SIG-M5 treated with dmso at 0.1 percent for 504 hours (cell line): ENCODE measurements at regions not wholly inside any gene's neighbourhood (a gene's known extent, or its start where the extent isn't known, plus 50 kb on each side); places are given as distances from the start of the nearest gene placed in this dataset.
"Not testable (repeated sequence)": the region's sequence is repeated elsewhere in the genome, so short reads cannot be mapped to it uniquely, and the experiment has no call there.

Source experiments
- DNase-seq: peaks from one replicate; lab custom pipeline; 2025; ENCODE audit not compliant: unreplicated experiment; lab: John Stamatoyannopoulos, UW

- no peak for DNase-seq
These were observed 68.4 kb upstream of the SSBP3 start for GRCh38 chr1:54474310-54475251.

- no peak for DNase-seq
These were observed 65.4 kb upstream of the SSBP3 start for GRCh38 chr1:54471588-54471987.

- not testable (repeated sequence) for DNase-seq
These were observed 63.2 kb upstream of the SSBP3 start for GRCh38 chr1:54469444-54469843.

GRCh38 chr1:54468288-54469084, 62.3 kb upstream of the SSBP3 start:
- not testable (repeated sequence) for DNase-seq

GRCh38 chr1:54465351-54465811, 59.2 kb upstream of the SSBP3 start:
- DNase-seq: no peak

- no peak for DNase-seq
These were observed 58.4 kb upstream of the SSBP3 start for GRCh38 chr1:54464477-54465146.

GRCh38 chr1:54464031-54464476, 57.9 kb upstream of the SSBP3 start:
- DNase-seq: no peak

- no peak for DNase-seq
These were observed 57.3 kb upstream of the SSBP3 start for GRCh38 chr1:54463259-54464030.

- DNase-seq: no peak
These were observed 56.5 kb upstream of the SSBP3 start for GRCh38 chr1:54462597-54463258.

- DNase-seq: no peak
These were observed 55.8 kb upstream of the SSBP3 start for GRCh38 chr1:54461731-54462596.

GRCh38 chr1:54460861-54461387, 54.7 kb upstream of the SSBP3 start:
- DNase-seq: no peak

- no peak for DNase-seq
These were observed 54.2 kb upstream of the SSBP3 start for GRCh38 chr1:54460351-54460750.

GRCh38 chr1:54459726-54460191, 53.6 kb upstream of the SSBP3 start:
- no peak for DNase-seq

- DNase-seq: no peak
These were observed 52.9 kb upstream of the SSBP3 start for GRCh38 chr1:54459140-54459539.

GRCh38 chr1:54456921-54457529, 50.8 kb upstream of the SSBP3 start:
- no peak for DNase-seq

GRCh38 chr1:54456361-54456760, 50.2 kb upstream of the SSBP3 start:
- DNase-seq: no peak
